ENCODE measurements at regions not wholly inside any gene's neighbourhood (a gene's known extent, or its start where the extent isn't known, plus 50 kb on each side); places are given as distances from the start of the nearest gene placed in this dataset.

DNA sequence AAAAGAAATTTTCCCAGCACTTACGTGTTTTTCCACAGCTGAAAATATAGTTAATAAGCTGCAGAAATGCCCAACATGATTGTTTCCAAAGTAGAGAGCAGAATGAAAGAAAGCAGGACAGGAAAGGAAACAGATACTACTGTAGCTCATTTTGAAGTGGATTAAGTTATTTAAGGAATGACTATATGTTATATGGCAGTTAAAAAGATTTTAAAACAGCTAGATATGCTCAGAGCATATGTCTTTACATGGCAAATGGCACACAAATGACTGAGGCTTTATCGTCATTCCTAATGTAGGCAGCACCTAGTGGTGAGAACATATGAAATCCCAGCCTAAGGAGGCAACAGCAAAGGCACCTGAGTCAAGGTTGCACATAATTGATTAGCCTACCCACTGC is 106.6 kb upstream of the SEMA6D start:
- H3K36me3 ChIP-seq: no peaks in the 10 kb centered on the region
- intact Hi-C loops (cut with DNase I): no loop called here
- no peaks in the 10 kb centered on the region for H3K4me1 ChIP-seq
- no peak for DNase-seq
- H3K27me3 ChIP-seq (ENCODE audit: low read depth): no peaks in the 10 kb centered on the region
- no peak overlapping the region for H3K27ac ChIP-seq
- ATAC-seq: no peak
- TF ChIP-seq CTCF (IDR thresholded peaks at IDR 0.05): no peak
- no peak overlapping the region for H3K4me3 ChIP-seq
- no peaks in the 10 kb centered on the region for H3K9me3 ChIP-seq

GRCh38 chr15:47614360-47615011 is 102.8 kb upstream of the SEMA6D start:
- no peak for ATAC-seq
- TF ChIP-seq CTCF (IDR thresholded peaks at IDR 0.05): no peak
- intact Hi-C loops (cut with DNase I): no loop called here
- no peaks in the 10 kb centered on the region for H3K36me3 ChIP-seq
- no peak overlapping the region for H3K27ac ChIP-seq
- no peak for DNase-seq
- H3K4me1 ChIP-seq: no peaks in the 10 kb centered on the region
- H3K9me3 ChIP-seq: no peaks in the 10 kb centered on the region
- no peaks in the 10 kb centered on the region for H3K27me3 ChIP-seq (ENCODE audit: low read depth)
- H3K4me3 ChIP-seq: no peak overlapping the region

GRCh38 chr15:47616876-47617275 is 100.4 kb upstream of the SEMA6D start:
- Histone ChIP-seq H3K4me1 (no peaks in the 10 kb centered on the region), H3K27ac (no peak overlapping the region), H3K9me3 (no peaks in the 10 kb centered on the region), H3K27me3 (ENCODE audit: low read depth) (no peaks in the 10 kb centered on the region), H3K36me3 (no peaks in the 10 kb centered on the region), H3K4me3 (no peak overlapping the region)
- no peak for TF ChIP-seq CTCF (IDR thresholded peaks at IDR 0.05)
- ATAC-seq (no peak), DNase-seq (no peak)
- intact Hi-C loops (cut with DNase I): no loop called here

GRCh38 chr15:47618241-47618640 is 99.1 kb upstream of the SEMA6D start:
- H3K4me3 ChIP-seq: no peak overlapping the region
- no peak for DNase-seq
- no peak overlapping the region for H3K27ac ChIP-seq
- no peak for TF ChIP-seq CTCF (IDR thresholded peaks at IDR 0.05)
- no peaks in the 10 kb centered on the region for H3K27me3 ChIP-seq (ENCODE audit: low read depth)
- no peak for ATAC-seq
- H3K4me1 ChIP-seq: no peaks in the 10 kb centered on the region
- intact Hi-C loops (cut with DNase I): no loop called here
- H3K9me3 ChIP-seq: no peaks in the 10 kb centered on the region
- no peaks in the 10 kb centered on the region for H3K36me3 ChIP-seq

DNA sequence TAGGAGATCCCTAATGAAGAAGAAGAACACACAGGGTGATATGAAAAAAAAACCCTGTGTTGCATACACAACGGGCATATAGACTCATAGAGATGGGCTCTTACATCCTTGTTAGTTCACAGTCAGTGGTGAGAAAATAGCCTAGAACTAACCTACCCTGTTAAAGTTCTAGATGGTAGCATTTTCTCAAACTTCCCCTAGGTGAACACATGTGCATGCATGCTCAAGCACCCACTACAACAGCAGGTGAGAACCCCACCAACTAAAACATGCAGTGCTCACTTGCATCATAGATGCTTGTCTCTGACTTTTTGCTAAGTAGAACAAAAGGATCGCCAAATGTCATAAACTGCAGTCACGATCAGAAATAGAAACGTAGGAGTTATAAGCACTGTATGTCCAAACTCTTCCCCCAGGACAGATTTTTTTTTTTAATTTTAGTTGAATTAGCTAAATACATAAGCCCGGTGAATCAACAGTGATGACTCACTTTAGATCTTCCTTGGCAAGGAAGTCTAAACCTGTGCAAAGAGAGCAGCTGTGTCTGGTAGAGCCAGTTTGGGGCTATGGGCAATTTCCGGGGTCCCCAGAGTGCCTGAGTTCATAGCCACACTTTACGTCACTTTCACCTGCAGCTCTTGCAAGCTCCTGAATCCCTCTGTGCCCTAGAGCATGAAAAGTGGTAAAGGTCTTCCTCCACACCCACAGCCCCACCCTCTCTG is 96.2 kb upstream of the SEMA6D start:
- Histone ChIP-seq H3K4me3 (no peak overlapping the region), H3K36me3 (no peaks in the 10 kb centered on the region), H3K9me3 (no peaks in the 10 kb centered on the region), H3K27me3 (ENCODE audit: low read depth) (no peaks in the 10 kb centered on the region), H3K4me1 (no peaks in the 10 kb centered on the region), H3K27ac (no peak overlapping the region)
- ATAC-seq (no peak), DNase-seq (no peak)
- TF ChIP-seq CTCF (IDR thresholded peaks at IDR 0.05): no peak
- intact Hi-C loops (cut with DNase I): no loop called here

Measured in lower lobe of right lung (tissue), 2 donors.